Natural killer cell (primary cell): ENCODE measurements at regions not wholly inside any gene's neighbourhood (a gene's known extent, or its start where the extent isn't known, plus 50 kb on each side); places are given as distances from the start of the nearest gene placed in this dataset.

Experiments used
- ATAC-seq, 3 donors: fragments of 150-1000 bp in 2 of 3; fragments of 200-7000 bp in 1 of 3; cut with Tn5 transposase; 1 replicate in 1 of 3; 2 replicates in 2 of 3; pipeline ENCODE4 v1.10.0; 2021; ENCODE audit warnings: mild to moderate bottlenecking in 2 of 3, moderate library complexity in 2 of 3
- DNase-seq, 2 donors: peaks; one replicate each; pipeline versions ENCODE4 v3.0.0 to v3.0.0-alpha.2; 2013 to 2021; ENCODE audit warnings: mixed read lengths in 1 of 2
- H3K27ac ChIP-seq: one replicate; pipeline ENCODE4 v1.5.1; 2013; ENCODE audit warnings: mild to moderate bottlenecking, low read length
- H3K27me3 ChIP-seq: one replicate; pipeline ENCODE4 v1.6.1; 2013; ENCODE audit warnings: low read length; ENCODE audit not compliant: control insufficient read depth, insufficient read depth
- H3K36me3 ChIP-seq: one replicate; pipeline ENCODE4 v1.6.1; 2013; ENCODE audit warnings: low read length; ENCODE audit not compliant: control insufficient read depth, insufficient read depth
- H3K4me1 ChIP-seq: one replicate; pipeline ENCODE4 v1.6.1; 2013; ENCODE audit warnings: low read length; ENCODE audit not compliant: control insufficient read depth, insufficient read depth
- H3K4me3 ChIP-seq: one replicate; pipeline ENCODE4 v1.5.1; 2013; ENCODE audit warnings: low read length
- H3K9me3 ChIP-seq: one replicate; pipeline ENCODE4 v1.6.1; 2013; ENCODE audit warnings: low read length; ENCODE audit not compliant: control insufficient read depth, insufficient read depth
- H3K27ac Mint-ChIP-seq, 2 donors: one replicate each; pipeline ENCODE4 v1.8.0; 2022; ENCODE audit warnings: mild to moderate bottlenecking in 2 of 2, mixed read lengths in 2 of 2, moderate library complexity in 1 of 2
- H3K27me3 Mint-ChIP-seq, 2 donors: one replicate each; pipeline ENCODE4 v1.8.0; 2022; ENCODE audit warnings: low read depth in 2 of 2, mixed read lengths in 2 of 2
- H3K36me3 Mint-ChIP-seq: one replicate; pipeline ENCODE4 v1.8.0; 2022; ENCODE audit warnings: mixed read lengths
- H3K4me1 Mint-ChIP-seq, 2 donors: one replicate each; pipeline ENCODE4 v1.8.0; 2022; ENCODE audit warnings: mixed read lengths in 2 of 2
- H3K4me3 Mint-ChIP-seq: one replicate; pipeline ENCODE4 v1.8.0; 2022; ENCODE audit warnings: mild to moderate bottlenecking, moderate library complexity, mixed read lengths
- H3K9me3 Mint-ChIP-seq, 2 donors: one replicate each; pipeline ENCODE4 v1.8.0; 2022; ENCODE audit warnings: mixed read lengths in 2 of 2
- CTCF ChIP-seq: fragments of 200-600 bp; IDR thresholded peaks from one replicate; pipeline ENCODE4 v1.8.0; 2022; ENCODE audit warnings: antibody characterized with exemption
- WGBS: methylation state at CpG from one replicate; pipeline ENCODE4 v1.1.7; 2013; ENCODE audit warnings: missing lambda C conversion rate; ENCODE audit not compliant: insufficient coverage; 5-methylcytosine and 5-hydroxymethylcytosine counted together
- intact Hi-C: fragments of 100-400 bp; cut with micrococcal nuclease; formaldehyde crosslinking; loops from one replicate; pipeline ENCODE4 v1.14.2; 2022

GRCh38 chr1:201678264-201679101, 139.6 kb downstream of the NAV1 start:
- Mint-ChIP-seq H3K4me1 (no peaks in the 10 kb centered on the region), H3K27ac (no peak overlapping the region), H3K36me3 (no peaks in the 10 kb centered on the region), H3K4me3 (no peak overlapping the region), H3K9me3 (no peaks in the 10 kb centered on the region), H3K27me3 (peaks cover 4 to 12% of the 10 kb centered on the region in 2 donors)
- no peaks in the 10 kb centered on the region for H3K36me3 ChIP-seq
- H3K27ac ChIP-seq, result no peak overlapping the region
- H3K27me3 ChIP-seq, result no peaks in the 10 kb centered on the region
- H3K4me1 ChIP-seq, result no peaks in the 10 kb centered on the region
- intact Hi-C loops, result no loop called here
- 85% methylated on average over 7 of the region's 9 CpGs for WGBS
- no peak for TF ChIP-seq CTCF
- ATAC-seq (no peak), DNase-seq (no peak)
- H3K9me3 ChIP-seq, result no peaks in the 10 kb centered on the region
- H3K4me3 ChIP-seq, result no peak overlapping the region

- Histone ChIP-seq H3K4me3 (no peak overlapping the region), H3K27ac (no peak overlapping the region), H3K27me3 (no peaks in the 10 kb centered on the region), H3K9me3 (no peaks in the 10 kb centered on the region), H3K4me1 (no peaks in the 10 kb centered on the region), H3K36me3 (no peaks in the 10 kb centered on the region)
- intact Hi-C loops, result no loop called here
- TF ChIP-seq CTCF, result no peak
- H3K36me3 Mint-ChIP-seq, result no peaks in the 10 kb centered on the region
- ATAC-seq (no peak), DNase-seq (no peak)
- H3K27me3 Mint-ChIP-seq, result peaks cover 9 to 10% of the 10 kb centered on the region in 2 donors
- H3K9me3 Mint-ChIP-seq, result no peaks in the 10 kb centered on the region
- no peak overlapping the region for H3K4me3 Mint-ChIP-seq
- no peaks in the 10 kb centered on the region for H3K4me1 Mint-ChIP-seq
- WGBS, result 75% methylated on average over 8 of the region's 8 CpGs
- H3K27ac Mint-ChIP-seq, result no peak overlapping the region
Measured at GRCh38 chr1:201681375-201681774, 142.4 kb downstream of the NAV1 start.

DNA sequence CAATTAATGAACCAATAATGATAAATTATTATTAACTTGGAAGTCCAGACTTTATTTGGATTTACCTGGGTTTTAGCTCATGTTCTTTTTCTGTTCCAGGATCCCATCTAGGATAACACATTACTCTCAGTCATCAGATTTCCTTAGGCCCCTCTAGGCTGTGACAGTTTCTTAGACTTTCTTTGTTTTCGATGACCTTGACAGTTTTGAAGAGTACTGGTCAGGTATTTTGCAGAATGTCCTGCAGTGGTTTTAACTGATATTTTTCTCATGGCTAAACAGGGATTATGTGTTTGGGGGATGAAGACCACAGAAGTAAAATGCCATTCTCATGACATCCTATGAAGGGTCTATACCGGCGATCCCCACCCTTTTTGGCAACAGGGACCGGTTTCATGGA, 144.0 kb downstream of the NAV1 start:
- H3K36me3 Mint-ChIP-seq, result no peaks in the 10 kb centered on the region
- H3K9me3 Mint-ChIP-seq, result no peaks in the 10 kb centered on the region
- H3K4me3 Mint-ChIP-seq, result no peak overlapping the region
- Histone ChIP-seq H3K4me1 (no peaks in the 10 kb centered on the region), H3K4me3 (no peak overlapping the region), H3K27me3 (no peaks in the 10 kb centered on the region), H3K27ac (no peak overlapping the region), H3K9me3 (no peaks in the 10 kb centered on the region), H3K36me3 (no peaks in the 10 kb centered on the region)
- peaks cover 9 to 17% of the 10 kb centered on the region in 2 donors for H3K27me3 Mint-ChIP-seq
- DNase-seq (no peak), ATAC-seq (no peak)
- TF ChIP-seq CTCF, result no peak
- WGBS, result 93% methylated on average over 3 of the region's 4 CpGs
- intact Hi-C loops, result no loop called here
- H3K27ac Mint-ChIP-seq, result no peak overlapping the region
- H3K4me1 Mint-ChIP-seq, result no peaks in the 10 kb centered on the region

- Histone ChIP-seq H3K27me3 (no peaks in the 10 kb centered on the region), H3K27ac (no peak overlapping the region), H3K36me3 (no peaks in the 10 kb centered on the region), H3K4me1 (no peaks in the 10 kb centered on the region), H3K9me3 (no peaks in the 10 kb centered on the region), H3K4me3 (no peak overlapping the region)
- no peak overlapping the region for H3K27ac Mint-ChIP-seq
- intact Hi-C loops, result no loop called here
- TF ChIP-seq CTCF, result no peak
- no peak overlapping the region for H3K4me3 Mint-ChIP-seq
- WGBS, result 95% methylated on average over 5 of the region's 6 CpGs
- no peak for DNase-seq
- H3K27me3 Mint-ChIP-seq, result peaks cover 9 to 17% of the 10 kb centered on the region in 2 donors
- ATAC-seq, result no peak
- H3K4me1 Mint-ChIP-seq, result no peaks in the 10 kb centered on the region
- H3K9me3 Mint-ChIP-seq, result no peaks in the 10 kb centered on the region
- H3K36me3 Mint-ChIP-seq, result no peaks in the 10 kb centered on the region
Measured at GRCh38 chr1:201683397-201683796, 144.5 kb downstream of the NAV1 start.
